ENCODE measurements at regions not wholly inside any gene's neighbourhood (a gene's known extent, or its start where the extent isn't known, plus 50 kb on each side); places are given as distances from the start of the nearest gene placed in this dataset.
"Not testable (repeated sequence)": the region's sequence is repeated elsewhere in the genome, so short reads cannot be mapped to it uniquely, and the experiment has no call there.

DNA sequence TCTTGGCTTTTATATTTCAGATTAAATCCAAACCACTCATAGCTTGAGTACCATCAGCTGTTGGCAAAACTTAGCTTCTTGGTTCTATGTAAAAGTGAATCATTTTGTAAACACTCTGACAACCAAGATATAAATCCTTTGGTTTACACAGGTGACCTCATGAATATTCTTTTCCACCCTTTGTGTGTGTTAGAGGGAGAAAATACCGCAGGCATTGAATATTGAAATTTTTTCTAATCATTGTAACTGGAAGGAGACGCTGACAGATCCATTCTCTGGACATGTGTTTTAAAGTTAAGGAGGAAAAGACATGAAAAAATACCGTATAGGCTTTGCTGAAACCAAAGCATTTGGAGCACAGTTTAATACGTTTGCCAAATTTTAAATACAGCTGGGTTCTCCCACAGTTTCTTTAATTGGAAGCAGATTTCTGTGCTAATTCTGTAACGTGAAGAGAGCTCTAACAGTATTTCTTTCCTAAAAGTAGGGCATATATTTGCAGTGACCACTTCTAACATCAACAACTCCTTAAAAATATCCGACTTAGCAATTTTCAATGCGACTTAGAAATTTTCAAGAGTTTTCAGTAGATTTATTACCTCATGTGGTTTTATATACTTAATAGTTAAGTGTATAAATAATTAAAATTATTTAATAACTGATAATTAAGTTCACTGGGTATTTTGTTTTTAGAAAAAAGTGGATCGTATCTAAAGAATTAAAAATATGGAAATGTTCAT lies 388.2 kb downstream of the USP25 start:
- peak; percentile 91 for DNase-seq

DNA sequence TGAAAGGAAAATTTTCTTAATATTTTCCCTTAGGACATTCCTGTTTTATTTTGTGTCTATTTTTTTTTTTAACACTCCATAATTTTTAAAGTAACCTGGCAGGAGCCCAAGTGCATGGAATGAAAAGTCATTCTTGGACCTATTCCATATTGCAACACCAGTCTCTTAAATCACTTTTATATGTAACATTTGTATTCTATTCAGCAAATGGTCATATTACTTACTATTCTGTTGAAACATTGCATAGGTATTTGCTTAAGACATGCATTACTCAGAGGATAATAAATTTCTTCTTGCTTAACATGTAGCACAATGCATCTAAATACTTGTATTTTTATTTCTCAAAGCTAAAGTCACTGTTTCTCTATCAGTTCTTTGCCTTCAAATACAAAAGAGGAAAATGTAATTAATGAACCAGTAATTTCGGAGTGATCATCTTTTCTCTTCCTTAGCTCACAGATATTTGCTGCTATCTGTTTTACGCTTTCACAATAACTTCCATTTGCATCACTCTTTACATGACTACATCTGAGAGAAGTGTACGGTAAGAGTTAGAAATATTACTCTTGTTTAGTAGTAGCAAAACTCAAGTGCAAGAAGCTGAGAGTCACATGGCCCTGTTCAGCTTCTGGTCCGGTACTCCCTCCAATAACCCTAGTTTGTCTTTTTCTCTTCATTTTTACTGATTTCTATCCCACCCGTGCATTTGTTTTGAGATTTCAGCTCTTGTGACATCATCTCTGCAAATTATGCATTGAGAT lies 394.8 kb downstream of the USP25 start:
- peak; percentile 97 for DNase-seq

DNA sequence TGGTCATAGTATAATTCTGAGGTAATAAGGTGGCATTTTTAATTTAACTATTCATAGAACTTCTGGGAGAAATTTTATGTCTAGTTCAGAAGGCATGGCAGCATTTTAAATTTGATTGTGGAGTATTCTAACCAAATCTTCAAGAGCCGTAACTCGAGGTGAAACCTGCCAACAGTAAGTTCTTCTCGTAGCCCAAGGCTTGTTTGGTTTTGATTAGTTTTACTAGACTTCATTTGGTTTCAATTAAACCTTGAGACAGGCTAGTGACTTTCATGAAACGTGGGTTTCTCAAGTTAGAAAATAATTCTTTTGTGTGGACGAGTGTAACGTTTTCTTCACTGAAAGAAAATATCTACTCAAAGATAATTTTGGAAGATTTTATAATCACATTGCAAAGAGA lies 395.5 kb downstream of the USP25 start:
- peak; percentile 65 for DNase-seq

DNA sequence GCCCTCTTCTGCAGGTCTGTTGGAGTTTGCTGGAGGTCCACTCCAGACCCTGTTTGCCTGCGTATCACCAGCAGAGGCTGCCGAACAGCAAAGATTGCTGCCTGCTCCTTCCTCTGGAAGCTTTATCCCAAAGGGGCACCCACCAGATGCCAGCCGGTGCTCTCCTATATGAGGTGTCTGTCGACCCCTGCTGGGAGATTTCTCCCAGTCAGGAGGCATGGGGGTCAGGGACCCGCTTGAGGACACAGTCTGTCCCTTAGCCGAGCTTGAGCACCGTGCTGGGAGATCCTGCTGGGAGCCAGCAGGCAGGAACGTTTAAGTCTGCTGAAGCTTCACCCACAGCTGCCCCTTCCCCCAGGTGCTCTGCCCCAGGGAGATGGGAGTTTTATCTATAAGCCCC lies 402.7 kb downstream of the USP25 start:
- DNase-seq: not testable (repeated sequence)

DNA sequence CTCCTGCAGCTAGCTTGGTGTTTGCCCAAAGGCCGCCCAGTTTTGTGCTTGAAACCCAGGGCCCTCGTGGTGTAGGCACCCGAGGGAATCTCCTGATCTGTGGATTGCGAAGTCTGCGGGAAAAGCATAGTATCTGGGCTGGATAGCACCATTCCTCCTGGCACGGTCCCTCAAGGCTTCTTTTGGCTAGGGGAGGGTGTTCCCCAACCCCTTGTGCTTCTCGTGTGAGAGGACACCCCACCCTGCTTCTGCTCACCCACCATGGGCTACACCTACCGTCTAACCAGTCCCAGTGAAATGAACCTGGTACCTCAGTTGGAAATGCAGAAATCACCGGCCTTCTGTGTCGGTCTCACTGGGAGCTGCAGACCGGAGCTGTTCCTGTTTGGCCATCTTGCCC lies 403.5 kb downstream of the USP25 start:
- no peak for DNase-seq

DNA sequence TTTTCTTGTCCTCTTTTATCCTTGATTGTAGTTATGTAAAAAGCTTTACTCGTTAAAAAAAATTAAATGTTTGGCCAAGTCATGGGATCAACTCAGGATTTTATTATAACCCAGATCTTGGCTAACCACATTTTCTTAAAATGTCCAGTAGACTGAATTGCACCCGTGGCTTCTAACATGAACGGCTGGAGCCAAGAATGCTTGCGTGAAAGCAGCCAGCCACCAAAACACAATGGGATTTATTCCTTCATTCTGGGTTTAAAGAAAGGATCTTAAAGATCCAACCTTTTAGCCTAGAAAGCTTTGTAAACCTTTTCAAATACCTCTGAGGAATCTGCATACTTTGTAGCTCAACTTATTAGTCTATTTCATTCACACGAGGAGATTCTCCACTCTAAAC lies 404.4 kb downstream of the USP25 start:
- DNase-seq: no peak

DNA sequence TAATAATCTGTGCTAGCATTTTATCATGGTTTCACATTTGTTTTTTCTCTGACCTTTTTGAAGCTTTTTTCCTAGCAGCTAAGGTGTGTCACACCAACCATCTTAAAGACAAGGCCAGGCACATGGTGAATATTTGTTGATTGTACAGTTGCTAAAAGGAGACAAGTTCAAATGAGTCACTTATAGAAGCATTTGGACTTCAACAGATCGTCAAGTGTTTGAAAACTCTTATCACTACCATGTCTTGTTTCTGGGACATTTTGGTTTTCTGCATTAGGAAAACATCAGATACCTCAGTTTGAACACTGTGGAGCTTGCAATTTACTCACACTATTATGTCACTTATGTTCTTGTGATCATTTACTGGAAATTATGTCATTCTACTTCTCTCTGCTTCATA lies 407.3 kb downstream of the USP25 start:
- DNase-seq: no peak

DNA sequence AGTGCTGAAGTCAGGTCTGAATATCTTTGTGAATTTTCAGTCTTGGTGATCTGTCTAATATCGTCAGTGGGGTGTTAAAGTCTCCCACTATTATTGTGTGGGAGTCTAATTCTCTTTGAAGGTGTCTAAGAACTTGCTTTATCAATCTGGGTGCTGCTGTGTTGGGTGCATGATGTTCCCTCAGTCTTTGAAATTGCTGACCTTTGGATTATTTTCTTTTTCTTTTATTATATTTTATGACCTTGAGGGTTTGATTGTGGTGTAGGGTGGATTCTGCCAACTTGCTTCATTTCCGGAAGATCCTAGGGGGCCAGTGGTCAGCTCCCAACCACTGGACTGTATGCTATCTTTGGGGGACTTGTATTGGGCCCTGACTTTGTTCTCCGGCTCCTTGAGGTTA lies 415.3 kb downstream of the USP25 start:
- no peak for DNase-seq

DNA sequence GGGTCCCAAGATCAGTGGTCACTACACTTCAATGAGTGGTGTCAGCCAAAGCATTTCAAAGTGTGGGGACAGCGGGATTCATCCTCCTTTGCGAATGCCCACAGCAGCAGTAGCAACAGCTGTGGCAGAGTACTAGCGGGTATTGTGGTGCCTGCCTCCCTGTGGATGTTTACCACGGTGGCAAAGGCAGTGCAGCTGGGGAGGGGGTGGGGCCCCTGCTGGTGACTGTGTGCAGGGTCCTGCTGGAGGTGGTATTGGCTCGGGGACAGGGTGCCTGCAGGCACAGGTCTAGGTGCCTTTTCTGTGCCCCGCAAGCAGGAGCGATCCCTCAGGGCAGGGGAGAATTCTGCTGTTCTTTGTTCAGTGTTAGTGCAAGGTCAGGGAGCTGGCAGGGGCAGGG lies 415.7 kb downstream of the USP25 start:
- DNase-seq: no peak

DNA sequence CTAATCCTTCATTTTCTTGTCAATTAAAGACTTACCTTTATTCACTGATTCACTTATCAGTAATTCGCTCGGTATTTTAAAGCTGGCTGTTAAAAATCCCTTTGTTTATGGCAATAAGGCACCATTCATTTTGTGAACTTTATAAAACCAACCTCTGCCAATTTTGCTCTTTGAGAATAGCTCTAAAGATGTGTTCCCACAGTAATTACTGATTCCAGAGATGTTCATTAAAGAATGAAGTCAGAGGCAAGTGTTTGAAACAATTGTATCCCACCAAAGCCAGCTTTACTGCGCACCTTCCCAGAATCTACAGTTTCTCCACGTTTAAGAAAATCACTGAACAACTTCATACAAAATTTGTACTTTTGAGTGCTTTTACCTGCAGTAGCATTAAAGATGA lies 424.5 kb downstream of the USP25 start:
- no peak for DNase-seq

DNA sequence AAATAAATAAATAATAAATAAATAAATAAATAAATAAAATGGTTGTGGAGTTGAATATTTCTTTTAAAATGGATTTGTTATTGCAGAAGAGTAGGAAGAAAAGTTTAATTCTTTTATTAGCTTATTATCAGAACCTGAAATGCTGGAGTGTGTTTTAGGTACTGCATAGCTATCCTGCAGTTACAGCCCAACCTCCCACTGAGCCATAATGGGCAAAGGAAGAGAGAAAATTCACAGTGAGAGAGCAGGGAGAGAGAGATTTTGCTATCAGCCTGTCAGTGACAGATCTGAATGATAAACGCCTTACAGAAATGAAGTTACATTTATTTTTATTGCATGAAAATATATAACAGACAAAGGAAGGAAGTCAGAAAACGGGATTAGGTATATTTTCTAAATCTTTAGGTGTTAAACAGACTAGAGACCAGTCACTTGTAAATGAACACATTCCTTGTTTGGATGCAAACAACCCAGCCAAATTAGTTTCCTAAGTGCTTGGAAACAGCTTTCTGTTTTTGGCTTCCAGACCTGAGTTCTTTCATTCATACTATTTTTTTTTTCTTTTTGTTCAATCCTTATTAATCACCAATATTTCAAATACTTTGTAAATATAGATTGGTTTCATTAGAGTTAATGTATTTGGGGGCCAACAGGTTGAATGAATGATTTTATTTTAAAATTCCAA lies 425.3 kb downstream of the USP25 start:
- DNase-seq: no peak

DNA sequence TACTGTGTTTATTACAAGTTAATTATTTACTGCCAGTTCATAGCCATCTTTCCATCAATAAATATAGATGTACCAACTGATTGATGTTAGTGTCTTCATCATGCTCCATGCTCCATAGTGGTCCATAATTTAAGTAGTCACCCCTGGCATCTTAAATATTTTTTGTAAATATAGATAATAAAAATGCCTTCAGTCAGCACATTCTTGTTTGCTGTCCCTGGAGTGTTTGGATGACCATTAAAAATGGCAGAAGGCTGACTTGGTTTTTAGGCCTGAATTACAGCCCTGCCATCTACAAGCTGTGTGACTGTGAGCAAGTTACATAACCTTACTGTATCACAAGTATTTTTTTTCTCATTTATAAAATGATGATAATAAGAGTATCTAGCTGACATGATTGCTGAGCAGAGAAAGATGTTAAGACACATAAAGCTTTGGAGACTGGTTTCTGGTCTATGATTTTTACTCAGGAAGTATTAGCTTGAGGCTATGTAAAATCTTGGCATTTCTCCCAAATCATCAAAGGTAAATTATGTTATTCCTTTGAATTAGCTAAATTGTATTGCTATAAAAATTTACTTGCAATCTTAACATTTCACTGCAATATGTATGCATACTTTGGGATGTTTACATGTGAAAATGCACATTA lies 427.2 kb downstream of the USP25 start:
- DNase-seq: no peak

DNA sequence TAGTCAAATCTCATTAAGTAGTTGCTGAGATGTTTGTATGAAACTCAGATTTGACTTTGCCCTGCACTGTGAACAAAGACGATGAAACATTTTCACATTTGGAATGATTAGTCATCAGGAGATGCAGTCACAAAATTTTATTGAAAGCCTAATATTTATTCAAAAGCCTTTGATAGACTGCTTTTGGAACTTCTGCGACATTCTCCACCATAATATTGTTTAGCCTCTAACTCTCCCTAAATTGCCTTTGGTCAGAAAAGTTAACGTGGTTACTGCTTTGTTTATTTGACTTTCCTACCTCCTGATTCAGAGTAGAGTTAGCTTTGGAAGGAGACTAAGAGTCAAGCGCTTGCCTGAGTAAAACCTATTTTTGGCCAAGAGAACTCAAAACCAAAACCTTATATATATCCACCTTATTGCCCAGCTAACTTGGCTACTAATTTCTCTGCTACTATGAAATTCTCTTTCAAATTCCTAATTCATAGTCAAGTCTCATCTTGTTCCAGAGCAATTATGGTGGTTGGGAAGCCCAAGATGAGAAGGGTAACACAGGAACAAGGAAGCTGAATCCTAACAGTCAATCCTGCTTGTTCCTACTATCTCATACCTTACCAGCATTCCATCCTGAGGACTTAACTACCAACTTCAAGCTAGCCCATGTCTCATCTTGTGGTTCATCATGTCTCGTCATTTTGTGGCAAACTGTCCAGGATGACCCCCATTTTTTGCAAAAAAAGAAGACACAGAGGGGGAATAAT lies 429.6 kb downstream of the USP25 start:
- DNase-seq: peak; percentile 38

DNA sequence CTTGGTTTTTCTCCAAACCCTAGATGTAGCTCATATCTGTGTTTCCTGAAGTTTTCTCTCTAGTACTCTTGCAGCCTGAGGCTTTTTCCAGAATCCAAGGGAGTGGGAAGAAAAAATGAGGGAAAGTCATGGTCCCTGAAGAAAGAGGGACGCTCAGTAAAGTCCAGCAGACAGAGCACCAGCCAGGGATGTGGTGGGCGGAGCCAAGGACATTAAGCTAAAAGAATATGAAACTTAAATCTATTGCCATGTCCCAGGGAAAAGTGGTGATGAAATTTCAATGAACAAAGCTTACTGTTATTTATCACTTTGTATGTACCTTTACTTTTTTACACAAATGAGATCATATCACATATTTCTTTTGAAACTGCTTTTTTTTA lies 430.2 kb downstream of the USP25 start:
- DNase-seq: no peak

DNA sequence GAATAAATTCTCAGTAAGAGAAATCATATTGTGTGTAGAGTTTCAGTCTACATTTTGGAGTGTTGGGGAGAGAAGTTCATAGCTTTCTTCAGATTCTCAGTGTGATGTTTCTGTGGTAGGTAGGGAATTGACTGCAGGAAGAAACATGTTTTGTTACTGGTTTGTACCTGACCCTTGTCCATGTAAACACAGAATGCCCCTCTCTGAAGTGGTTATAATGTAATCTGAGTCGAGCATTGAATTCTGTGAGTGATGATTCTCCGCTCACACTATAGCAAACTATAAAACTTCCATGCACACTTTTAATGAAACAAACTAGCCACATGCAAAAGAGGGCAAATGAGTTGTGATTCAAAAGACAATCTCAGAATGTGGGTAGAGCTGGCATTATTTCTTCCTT lies 433.2 kb downstream of the USP25 start:
- no peak for DNase-seq

DNA sequence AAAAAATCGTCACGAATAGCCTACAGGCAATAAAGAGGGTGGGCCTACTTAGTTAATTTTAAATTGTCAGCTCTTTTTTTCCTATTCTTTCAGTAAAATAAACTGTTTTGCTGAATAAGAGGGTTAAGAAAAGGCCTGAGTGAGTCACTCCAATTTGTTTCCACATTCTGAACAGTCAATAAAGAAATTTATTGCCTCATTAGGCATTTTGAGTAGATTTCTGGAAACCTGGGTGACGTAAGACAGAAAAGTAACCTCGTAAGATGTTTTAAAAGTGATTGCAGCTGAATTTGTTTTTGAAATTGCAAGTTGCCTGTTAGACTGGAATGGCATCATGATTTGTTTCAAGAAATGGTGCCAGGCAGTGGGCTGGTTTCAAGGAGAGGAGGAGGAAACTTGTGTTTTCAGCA lies 439.3 kb downstream of the USP25 start:
- DNase-seq: no peak

DNA sequence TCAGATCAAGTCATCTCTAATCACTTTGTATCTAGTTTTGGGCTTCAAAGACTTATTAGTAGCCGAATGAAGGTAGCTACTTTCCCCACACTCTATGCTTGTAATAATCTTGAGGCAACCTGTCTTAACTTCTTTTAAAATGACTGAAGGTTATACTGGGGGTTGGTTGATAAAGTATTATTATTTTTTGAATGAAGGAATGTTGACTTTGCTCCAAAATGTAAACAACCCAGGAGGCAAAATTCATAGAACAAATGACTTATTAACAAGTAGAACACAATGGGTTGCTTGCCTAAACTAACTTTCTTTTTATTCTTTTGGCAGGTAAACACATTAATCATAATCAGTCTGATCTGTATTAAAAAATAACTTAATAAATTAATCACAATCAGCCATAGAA lies 440.0 kb downstream of the USP25 start:
- DNase-seq: no peak

DNA sequence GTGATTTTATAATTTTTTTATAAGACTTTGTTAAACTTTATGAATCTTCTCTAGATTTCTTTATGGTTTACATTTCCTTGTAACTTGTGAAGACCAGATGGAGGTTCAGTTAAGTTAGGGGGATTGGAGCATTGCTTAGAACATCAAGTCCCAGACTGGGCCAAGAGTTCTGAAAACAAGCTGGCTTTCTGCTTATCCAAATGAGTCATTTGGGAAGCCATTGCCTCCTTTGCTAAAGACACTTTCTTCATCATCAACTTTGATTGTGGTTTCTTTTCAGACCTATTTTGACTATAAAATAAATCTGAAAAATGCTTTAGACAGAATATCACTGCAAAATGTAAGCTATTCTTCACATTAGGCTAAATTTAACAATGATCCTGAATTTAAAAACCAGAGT lies 446.8 kb downstream of the USP25 start:
- DNase-seq: no peak

DNA sequence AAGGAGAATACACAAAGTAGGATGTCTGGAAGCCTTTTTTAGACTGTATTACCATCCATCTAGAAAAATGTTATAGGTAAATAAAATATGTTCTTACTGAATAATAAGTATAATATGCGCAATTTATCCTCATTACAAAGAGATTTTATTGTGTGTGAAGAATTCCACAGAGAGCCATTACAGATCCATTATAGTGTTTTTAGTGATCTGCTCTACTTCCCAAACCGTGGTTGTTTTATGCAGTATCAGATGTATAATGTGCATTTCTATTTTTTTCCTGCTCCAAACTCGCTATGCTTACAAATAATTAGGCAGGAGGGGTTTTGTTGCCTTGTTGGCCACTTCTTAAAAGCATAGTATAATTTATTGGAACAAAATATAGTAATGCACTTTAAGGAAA lies 447.8 kb downstream of the USP25 start:
- DNase-seq: no peak

DNA sequence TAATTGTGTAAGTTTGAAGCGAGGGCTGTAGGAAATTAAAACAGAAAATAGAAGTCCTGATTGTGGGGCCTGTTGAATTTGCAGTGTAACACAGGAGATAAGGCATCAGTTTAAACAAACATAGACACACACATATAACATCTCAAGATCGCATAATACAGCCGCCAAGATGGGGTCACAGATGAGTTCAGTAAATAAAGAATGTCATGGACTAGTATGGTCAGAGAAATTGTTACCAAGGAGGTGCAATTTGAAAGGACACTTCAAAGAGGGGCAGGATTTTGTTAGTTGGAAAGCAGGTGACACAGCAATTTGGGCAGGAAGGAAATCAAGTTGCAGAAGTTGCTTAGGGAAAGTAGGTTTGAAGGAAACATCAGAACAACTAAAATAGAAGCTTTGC lies 450.0 kb downstream of the USP25 start:
- DNase-seq: no peak

DNA sequence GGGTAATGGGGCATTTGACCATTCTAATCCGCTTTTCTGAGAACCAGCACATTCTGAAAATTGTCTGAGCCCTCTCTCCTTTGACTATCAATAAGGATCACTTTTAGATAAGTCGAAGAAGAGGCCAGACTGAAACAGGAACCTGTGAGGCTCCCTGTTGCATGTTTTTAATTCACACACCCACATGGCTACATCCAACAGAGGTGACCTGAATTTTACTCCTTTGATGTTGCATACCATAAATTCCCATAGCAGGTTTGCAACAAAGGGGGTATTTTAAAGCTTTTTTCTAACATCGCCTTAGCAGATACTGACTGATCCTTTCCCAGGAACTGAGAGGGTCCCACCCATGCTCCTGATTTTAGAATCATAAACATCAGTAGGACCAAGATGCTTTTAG lies 450.8 kb downstream of the USP25 start:
- DNase-seq: no peak

DNA sequence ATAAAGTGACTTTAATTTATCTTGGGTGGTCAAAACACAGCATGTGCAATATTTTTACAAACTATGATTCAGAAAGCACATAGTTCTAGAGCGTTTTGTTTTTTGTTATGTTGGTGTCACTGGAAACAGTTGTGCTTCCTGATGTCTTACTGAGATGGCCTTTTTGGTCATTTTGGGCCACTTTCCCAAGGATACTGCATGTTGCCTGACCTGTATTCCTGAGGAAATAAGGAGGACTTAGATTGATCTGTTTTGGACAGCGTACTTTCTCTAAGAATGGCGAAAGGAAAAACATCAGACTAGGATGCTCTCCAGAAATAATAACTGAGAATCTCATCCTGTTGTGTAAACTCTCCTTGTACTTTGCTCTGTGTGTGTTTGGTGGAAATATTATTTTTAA lies 451.2 kb downstream of the USP25 start:
- DNase-seq: peak; percentile 45

DNA sequence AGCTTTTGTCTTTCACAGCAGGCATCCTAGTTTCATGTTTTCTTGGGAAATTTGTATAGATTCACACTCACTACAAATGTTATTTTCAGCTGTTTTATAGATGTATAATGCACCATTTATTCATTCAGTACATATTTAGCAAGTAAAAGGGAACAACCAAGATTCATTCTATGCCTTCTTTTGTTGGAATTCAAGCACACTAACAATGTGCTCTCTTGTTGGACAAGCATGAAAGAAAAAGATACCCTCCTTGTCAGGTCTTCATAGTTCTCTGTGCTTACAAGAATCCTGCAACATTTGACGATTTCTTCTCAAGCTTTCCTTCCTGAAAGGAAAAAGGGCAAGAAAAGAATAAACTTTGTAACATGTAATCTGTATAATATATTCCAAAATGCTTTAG lies 456.0 kb downstream of the USP25 start:
- DNase-seq: no peak
